HG02798 (cell line): ENCODE measurements at regions not wholly inside any gene's neighbourhood (a gene's known extent, or its start where the extent isn't known, plus 50 kb on each side); places are given as distances from the start of the nearest gene placed in this dataset.
"Not testable (repeated sequence)": the region's sequence is repeated elsewhere in the genome, so short reads cannot be mapped to it uniquely, and the experiment has no call there.

Experiments used
- ATAC-seq: cut with Tn5 transposase; IDR thresholded peaks from one replicate; pipeline ENCODE4 v1.9.1; 2021; ENCODE audit warnings: mild to moderate bottlenecking; ENCODE audit not compliant: unreplicated experiment, poor library complexity

- ATAC-seq, result not testable (repeated sequence)
Observed at GRCh38 chr2:242089213-242089549, 219.7 kb downstream of the RTP5 start.

- ATAC-seq, result not testable (repeated sequence)
Observed at GRCh38 chr2:242097278-242097677, 227.7 kb downstream of the RTP5 start.

GRCh38 chr2:242098034-242098433 is 228.5 kb downstream of the RTP5 start:
- ATAC-seq, result no peak

- no peak for ATAC-seq
Observed at GRCh38 chr2:242098445-242099128, 229.1 kb downstream of the RTP5 start.

- not testable (repeated sequence) for ATAC-seq
Observed at GRCh38 chr2:242103093-242103492, 233.6 kb downstream of the RTP5 start.

- not testable (repeated sequence) for ATAC-seq
Observed at GRCh38 chr2:242104202-242104956, 234.8 kb downstream of the RTP5 start.

- not testable (repeated sequence) for ATAC-seq
Observed at GRCh38 chr2:242107065-242107464, 237.5 kb downstream of the RTP5 start.

GRCh38 chr2:242108797-242109500 is 239.4 kb downstream of the RTP5 start:
- not testable (repeated sequence) for ATAC-seq

GRCh38 chr2:242109819-242110218 is 240.3 kb downstream of the RTP5 start:
- not testable (repeated sequence) for ATAC-seq

- ATAC-seq, result not testable (repeated sequence)
Observed at GRCh38 chr2:242111954-242112353, 242.4 kb downstream of the RTP5 start.

- not testable (repeated sequence) for ATAC-seq
Observed at GRCh38 chr2:242113492-242113891, 244.0 kb downstream of the RTP5 start.

- not testable (repeated sequence) for ATAC-seq
Observed at GRCh38 chr2:242116676-242117075, 247.1 kb downstream of the RTP5 start.

- ATAC-seq, result not testable (repeated sequence)
Observed at GRCh38 chr2:242117305-242117704, 247.8 kb downstream of the RTP5 start.

GRCh38 chr2:242119682-242120081 is 250.2 kb downstream of the RTP5 start:
- ATAC-seq, result not testable (repeated sequence)

GRCh38 chr2:242130682-242131081 is 261.2 kb downstream of the RTP5 start:
- ATAC-seq, result not testable (repeated sequence)

GRCh38 chr2:242159921-242160320 is 290.4 kb downstream of the RTP5 start:
- ATAC-seq, result not testable (repeated sequence)

- ATAC-seq, result not testable (repeated sequence)
Observed at GRCh38 chr2:242165115-242165514, 295.6 kb downstream of the RTP5 start.

- ATAC-seq, result not testable (repeated sequence)
Observed at GRCh38 chr2:242171290-242171689, 301.8 kb downstream of the RTP5 start.
